Endodermal cell (in vitro differentiated cells): ENCODE measurements at regions not wholly inside any gene's neighbourhood (a gene's known extent, or its start where the extent isn't known, plus 50 kb on each side); places are given as distances from the start of the nearest gene placed in this dataset.

Source experiments
- DNase-seq: peaks from one replicate; pipeline ENCODE4 v3.0.0-alpha.2; 2017
- H3K27ac ChIP-seq: 2 replicates; pipeline ENCODE4 v1.5.1; 2013; ENCODE audit warnings: mild to moderate bottlenecking, low read depth, low read length, moderate library complexity
- H3K27me3 ChIP-seq: 2 replicates; pipeline ENCODE4 v1.6.1; 2013; ENCODE audit warnings: mild to moderate bottlenecking, low read length, moderate library complexity; ENCODE audit not compliant: insufficient read depth, control insufficient read depth, poor library complexity, severe bottlenecking
- H3K36me3 ChIP-seq: 2 replicates; pipeline ENCODE4 v1.7.0; 2013; ENCODE audit warnings: mild to moderate bottlenecking, low read length, moderate library complexity; ENCODE audit not compliant: control insufficient read depth, insufficient read depth
- H3K4me1 ChIP-seq: one replicate; pipeline ENCODE4 v1.7.0; 2013; ENCODE audit warnings: low read length; ENCODE audit not compliant: control insufficient read depth, insufficient read depth
- H3K4me3 ChIP-seq: 2 replicates; pipeline ENCODE4 v1.5.1; 2013; ENCODE audit warnings: mild to moderate bottlenecking, low read length, moderate library complexity
- H3K9ac ChIP-seq: 2 replicates; pipeline ENCODE4 v1.6.1; 2013; ENCODE audit warnings: mild to moderate bottlenecking, low read length, moderate library complexity; ENCODE audit not compliant: poor library complexity, severe bottlenecking; ENCODE audit errors: extremely low read depth
- H3K9me3 ChIP-seq: 2 replicates; pipeline ENCODE4 v1.6.1; 2013; ENCODE audit warnings: mild to moderate bottlenecking, low read length, moderate library complexity; ENCODE audit not compliant: control insufficient read depth
- H3K27ac Mint-ChIP-seq: 2 replicates; pipeline ENCODE4 v1.8.0; 2020; ENCODE audit warnings: mixed read lengths
- H3K27me3 Mint-ChIP-seq: 2 replicates; pipeline ENCODE4 v1.8.0; 2021; ENCODE audit warnings: mild to moderate bottlenecking, mixed read lengths; ENCODE audit not compliant: insufficient read depth
- H3K36me3 Mint-ChIP-seq: 2 replicates; pipeline ENCODE4 v1.8.0; 2020; ENCODE audit warnings: low read depth, mixed read lengths
- H3K4me1 Mint-ChIP-seq: 2 replicates; pipeline ENCODE4 v1.8.0; 2020; ENCODE audit warnings: mixed read lengths
- H3K4me3 Mint-ChIP-seq: 2 replicates; pipeline ENCODE4 v1.8.0; 2020; ENCODE audit warnings: mild to moderate bottlenecking, moderate library complexity, mixed read lengths
- H3K9me3 Mint-ChIP-seq: 2 replicates; pipeline ENCODE4 v1.8.0; 2020; ENCODE audit warnings: mild to moderate bottlenecking, mixed read lengths
- CTCF ChIP-seq: fragments of 200-600 bp; sonication (generic); conservative IDR thresholded peaks from 2 replicates; pipeline ENCODE4 v1.5.0; 2021; ENCODE audit warnings: antibody characterized with exemption, mild to moderate bottlenecking
- WGBS, 2 experiments: methylation state at CpG; one replicate each; pipeline versions ENCODE4 v1.1.5 to v1.1.7; 2013; ENCODE audit warnings: missing lambda C conversion rate in 2 of 2, mixed read lengths in 1 of 2; ENCODE audit not compliant: insufficient coverage in 1 of 2, insufficient read length in 1 of 2; 5-methylcytosine and 5-hydroxymethylcytosine counted together

GRCh38 chr9:10703139-10703538 is 90.3 kb upstream of the PTPRD start:
- Histone ChIP-seq H3K36me3 (no peaks in the 10 kb centered on the region), H3K27me3 (no peaks in the 10 kb centered on the region), H3K4me3 (no peak overlapping the region), H3K4me1 (no peaks in the 10 kb centered on the region), H3K9me3 (no peaks in the 10 kb centered on the region), H3K27ac (no peak overlapping the region), H3K9ac (no peak overlapping the region)
- TF ChIP-seq CTCF, result no peak
- peaks cover 8% of the 10 kb centered on the region for H3K4me1 Mint-ChIP-seq
- no peaks in the 10 kb centered on the region for H3K9me3 Mint-ChIP-seq
- peaks cover 5% of the 10 kb centered on the region for H3K27me3 Mint-ChIP-seq
- H3K4me3 Mint-ChIP-seq, result no peak overlapping the region
- H3K27ac Mint-ChIP-seq, result no peak overlapping the region
- 97% methylated on average over 2 of the region's 2 CpGs; no CpG with 5 or more reads in 1 of the 2 experiments for WGBS, 2 experiments
- DNase-seq, result no peak
- H3K36me3 Mint-ChIP-seq, result no peaks in the 10 kb centered on the region

GRCh38 chr9:10704720-10705119 is 91.9 kb upstream of the PTPRD start:
- no peaks in the 10 kb centered on the region for H3K9me3 Mint-ChIP-seq
- H3K27ac ChIP-seq, result no peak overlapping the region
- peaks cover 5% of the 10 kb centered on the region for H3K27me3 Mint-ChIP-seq
- peaks cover 8% of the 10 kb centered on the region for H3K4me1 Mint-ChIP-seq
- TF ChIP-seq CTCF, result no peak
- no peaks in the 10 kb centered on the region for H3K4me1 ChIP-seq
- H3K36me3 Mint-ChIP-seq, result no peaks in the 10 kb centered on the region
- DNase-seq, result no peak
- H3K9me3 ChIP-seq, result no peaks in the 10 kb centered on the region
- no peak overlapping the region for H3K4me3 Mint-ChIP-seq
- no peak overlapping the region for H3K9ac ChIP-seq
- no peak overlapping the region for H3K27ac Mint-ChIP-seq
- H3K36me3 ChIP-seq, result no peaks in the 10 kb centered on the region
- H3K27me3 ChIP-seq, result no peaks in the 10 kb centered on the region
- H3K4me3 ChIP-seq, result no peak overlapping the region

GRCh38 chr9:10705383-10705782 is 92.6 kb upstream of the PTPRD start:
- no peak for TF ChIP-seq CTCF
- Histone ChIP-seq H3K9me3 (no peaks in the 10 kb centered on the region), H3K27ac (no peak overlapping the region), H3K27me3 (no peaks in the 10 kb centered on the region), H3K9ac (no peak overlapping the region), H3K36me3 (no peaks in the 10 kb centered on the region), H3K4me1 (no peaks in the 10 kb centered on the region), H3K4me3 (no peak overlapping the region)
- H3K27ac Mint-ChIP-seq, result peak overlapping the region; percentile 2
- no peak for DNase-seq
- peaks cover 8% of the 10 kb centered on the region for H3K4me1 Mint-ChIP-seq
- H3K9me3 Mint-ChIP-seq, result no peaks in the 10 kb centered on the region
- WGBS, 2 experiments, result 86 to 96% methylated on average over 1 of the region's 1 CpG
- H3K27me3 Mint-ChIP-seq, result peaks cover 5% of the 10 kb centered on the region
- H3K4me3 Mint-ChIP-seq, result no peak overlapping the region
- H3K36me3 Mint-ChIP-seq, result no peaks in the 10 kb centered on the region
